ENCODE measurements at regions not wholly inside any gene's neighbourhood (a gene's known extent, or its start where the extent isn't known, plus 50 kb on each side); places are given as distances from the start of the nearest gene placed in this dataset.

- TF ChIP-seq PAX5 (IDR thresholded peaks at IDR 0.05; ENCODE audit: insufficient read depth, low read length, severe bottlenecking) (no peak), POLR2AphosphoS5 (IDR thresholded peaks at IDR 0.05; ENCODE audit: low read depth, low read length) (no peak), POU2F2 (IDR thresholded peaks at IDR 0.05; ENCODE audit: low read depth, low read length) (no peak), POLR2A (IDR thresholded peaks at IDR 0.05; ENCODE audit: low read depth, low read length) (no peak), SPI1 (IDR thresholded peaks at IDR 0.05; ENCODE audit: low read depth, low read length) (no peak), TAF1 (IDR thresholded peaks at IDR 0.05; ENCODE audit: low read depth, low read length) (no peak)
- FAIRE-seq = no peak
- DNase-seq (ENCODE audit: insufficient read length, low spot score) = no peak
These were observed 221.3 kb downstream of the ACKR3 start for GRCh38 chr2:236790963-236791362.

- DNase-seq (ENCODE audit: insufficient read length, low spot score) (no peak), FAIRE-seq (no peak)
- TF ChIP-seq POU2F2 (IDR thresholded peaks at IDR 0.05; ENCODE audit: low read depth, low read length) (no peak), POLR2A (IDR thresholded peaks at IDR 0.05; ENCODE audit: low read depth, low read length) (no peak), SPI1 (IDR thresholded peaks at IDR 0.05; ENCODE audit: low read depth, low read length) (no peak), POLR2AphosphoS5 (IDR thresholded peaks at IDR 0.05; ENCODE audit: low read depth, low read length) (no peak), PAX5 (IDR thresholded peaks at IDR 0.05; ENCODE audit: insufficient read depth, low read length, severe bottlenecking) (no peak), TAF1 (IDR thresholded peaks at IDR 0.05; ENCODE audit: low read depth, low read length) (no peak)
These were observed 223.7 kb downstream of the ACKR3 start for GRCh38 chr2:236793023-236794011.

- DNase-seq (ENCODE audit: insufficient read length, low spot score) (no peak), FAIRE-seq (no peak)
- TF ChIP-seq POU2F2 (IDR thresholded peaks at IDR 0.05; ENCODE audit: low read depth, low read length) (no peak), PAX5 (IDR thresholded peaks at IDR 0.05; ENCODE audit: insufficient read depth, low read length, severe bottlenecking) (no peak), POLR2AphosphoS5 (IDR thresholded peaks at IDR 0.05; ENCODE audit: low read depth, low read length) (no peak), POLR2A (IDR thresholded peaks at IDR 0.05; ENCODE audit: low read depth, low read length) (no peak), TAF1 (IDR thresholded peaks at IDR 0.05; ENCODE audit: low read depth, low read length) (no peak), SPI1 (IDR thresholded peaks at IDR 0.05; ENCODE audit: low read depth, low read length) (no peak)
These were observed 224.7 kb downstream of the ACKR3 start for GRCh38 chr2:236794176-236794957.

GRCh38 chr2:236795169-236795860 is 225.7 kb downstream of the ACKR3 start:
- TF ChIP-seq SPI1 (IDR thresholded peaks at IDR 0.05; ENCODE audit: low read depth, low read length) (no peak), PAX5 (IDR thresholded peaks at IDR 0.05; ENCODE audit: insufficient read depth, low read length, severe bottlenecking) (no peak), POLR2A (IDR thresholded peaks at IDR 0.05; ENCODE audit: low read depth, low read length) (no peak), TAF1 (IDR thresholded peaks at IDR 0.05; ENCODE audit: low read depth, low read length) (no peak), POLR2AphosphoS5 (IDR thresholded peaks at IDR 0.05; ENCODE audit: low read depth, low read length) (no peak), POU2F2 (IDR thresholded peaks at IDR 0.05; ENCODE audit: low read depth, low read length) (no peak)
- DNase-seq (ENCODE audit: insufficient read length, low spot score) = no peak
- FAIRE-seq = no peak

GRCh38 chr2:236795861-236796219 is 226.2 kb downstream of the ACKR3 start:
- DNase-seq (ENCODE audit: insufficient read length, low spot score) (no peak), FAIRE-seq (no peak)
- TF ChIP-seq PAX5 (IDR thresholded peaks at IDR 0.05; ENCODE audit: insufficient read depth, low read length, severe bottlenecking) = no peak
- no peak for TF ChIP-seq POU2F2 (IDR thresholded peaks at IDR 0.05; ENCODE audit: low read depth, low read length)
- no peak for TF ChIP-seq POLR2AphosphoS5 (IDR thresholded peaks at IDR 0.05; ENCODE audit: low read depth, low read length)

GRCh38 chr2:236796236-236796635 is 226.6 kb downstream of the ACKR3 start:
- TF ChIP-seq POLR2A (IDR thresholded peaks at IDR 0.05; ENCODE audit: low read depth, low read length) (no peak), TAF1 (IDR thresholded peaks at IDR 0.05; ENCODE audit: low read depth, low read length) (no peak)
- FAIRE-seq (no peak), DNase-seq (ENCODE audit: insufficient read length, low spot score) (no peak)

GRCh38 chr2:236797411-236797810 is 227.8 kb downstream of the ACKR3 start:
- TF ChIP-seq POLR2A (IDR thresholded peaks at IDR 0.05; ENCODE audit: low read depth, low read length) (no peak), POLR2AphosphoS5 (IDR thresholded peaks at IDR 0.05; ENCODE audit: low read depth, low read length) (no peak), PAX5 (IDR thresholded peaks at IDR 0.05; ENCODE audit: insufficient read depth, low read length, severe bottlenecking) (no peak), TAF1 (IDR thresholded peaks at IDR 0.05; ENCODE audit: low read depth, low read length) (no peak)
- DNase-seq (ENCODE audit: insufficient read length, low spot score) = no peak
- FAIRE-seq = no peak

- no peak for DNase-seq (ENCODE audit: insufficient read length, low spot score)
- FAIRE-seq = no peak
- TF ChIP-seq POLR2A (IDR thresholded peaks at IDR 0.05; ENCODE audit: low read depth, low read length) (no peak), POU2F2 (IDR thresholded peaks at IDR 0.05; ENCODE audit: low read depth, low read length) (no peak), TAF1 (IDR thresholded peaks at IDR 0.05; ENCODE audit: low read depth, low read length) (no peak), PAX5 (IDR thresholded peaks at IDR 0.05; ENCODE audit: insufficient read depth, low read length, severe bottlenecking) (no peak), POLR2AphosphoS5 (IDR thresholded peaks at IDR 0.05; ENCODE audit: low read depth, low read length) (no peak), SPI1 (IDR thresholded peaks at IDR 0.05; ENCODE audit: low read depth, low read length) (no peak)
These were observed 228.9 kb downstream of the ACKR3 start for GRCh38 chr2:236798491-236798890.

- no peak for DNase-seq (ENCODE audit: insufficient read length, low spot score)
- no peak for FAIRE-seq
- TF ChIP-seq TAF1 (IDR thresholded peaks at IDR 0.05; ENCODE audit: low read depth, low read length) (no peak), SPI1 (IDR thresholded peaks at IDR 0.05; ENCODE audit: low read depth, low read length) (no peak), POLR2A (IDR thresholded peaks at IDR 0.05; ENCODE audit: low read depth, low read length) (no peak), POLR2AphosphoS5 (IDR thresholded peaks at IDR 0.05; ENCODE audit: low read depth, low read length) (no peak), PAX5 (IDR thresholded peaks at IDR 0.05; ENCODE audit: insufficient read depth, low read length, severe bottlenecking) (no peak), POU2F2 (IDR thresholded peaks at IDR 0.05; ENCODE audit: low read depth, low read length) (no peak)
These were observed 229.9 kb downstream of the ACKR3 start for GRCh38 chr2:236799391-236800026.
